GM20000 (cell line): ENCODE measurements at regions not wholly inside any gene's neighbourhood (a gene's known extent, or its start where the extent isn't known, plus 50 kb on each side); places are given as distances from the start of the nearest gene placed in this dataset.

Source experiments
- DNase-seq: peaks from one replicate; pipeline ENCODE4 v3.0.0; 2012; ENCODE audit warnings: low spot score
- CTCF ChIP-seq: IDR thresholded peaks from 2 replicates; pipeline ENCODE4 v1.5.1; 2012; ENCODE audit warnings: mild to moderate bottlenecking, control low read depth; ENCODE audit errors: extremely low read depth, missing control alignments

GRCh38 chr3:196131921-196132320 lies 50.0 kb upstream of the TFRC start:
- no peak for DNase-seq
- TF ChIP-seq CTCF, result no peak
